NCI-H187 treated with DMSO at 0.1 percent for 48 hours (cell line): ENCODE measurements at regions not wholly inside any gene's neighbourhood (a gene's known extent, or its start where the extent isn't known, plus 50 kb on each side); places are given as distances from the start of the nearest gene placed in this dataset.

ENCODE experiments used
- DNase-seq: peaks from one replicate; lab custom pipeline; 2025; lab: John Stamatoyannopoulos, UW

DNA sequence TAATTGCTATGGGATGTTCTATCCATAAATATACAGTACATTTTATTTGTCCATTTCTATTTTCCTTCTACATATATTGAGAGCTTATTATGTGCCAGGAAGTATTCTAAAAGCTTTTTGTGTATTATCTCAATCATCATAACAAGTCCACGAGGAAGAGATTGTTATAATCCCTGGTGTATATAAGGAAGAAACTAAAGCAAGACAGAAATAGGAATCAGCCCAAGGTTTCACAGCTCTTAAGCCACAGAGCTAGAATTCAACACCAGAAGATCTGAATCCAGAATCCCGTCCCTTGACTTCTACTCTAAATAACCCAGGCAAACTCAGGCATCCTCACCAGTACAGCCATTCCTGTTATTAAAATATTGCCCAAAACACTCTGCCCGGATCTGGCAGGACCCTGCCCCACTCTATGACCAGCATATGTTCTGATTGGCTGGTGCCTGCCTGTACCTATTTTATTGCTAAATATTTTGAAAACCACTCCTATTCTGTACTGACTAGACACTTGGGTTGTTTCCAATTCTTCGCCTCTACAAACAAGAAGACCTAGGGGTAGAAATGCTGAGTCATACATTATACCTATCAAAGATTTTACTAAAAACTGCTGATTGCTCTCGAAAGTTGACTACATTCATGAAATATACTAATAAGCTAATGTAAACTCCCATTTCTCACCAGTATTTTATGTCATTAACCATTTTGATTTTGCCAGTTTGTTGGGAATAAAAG, 297.4 kb downstream of the ENC1 start:
- no peak for DNase-seq

DNA sequence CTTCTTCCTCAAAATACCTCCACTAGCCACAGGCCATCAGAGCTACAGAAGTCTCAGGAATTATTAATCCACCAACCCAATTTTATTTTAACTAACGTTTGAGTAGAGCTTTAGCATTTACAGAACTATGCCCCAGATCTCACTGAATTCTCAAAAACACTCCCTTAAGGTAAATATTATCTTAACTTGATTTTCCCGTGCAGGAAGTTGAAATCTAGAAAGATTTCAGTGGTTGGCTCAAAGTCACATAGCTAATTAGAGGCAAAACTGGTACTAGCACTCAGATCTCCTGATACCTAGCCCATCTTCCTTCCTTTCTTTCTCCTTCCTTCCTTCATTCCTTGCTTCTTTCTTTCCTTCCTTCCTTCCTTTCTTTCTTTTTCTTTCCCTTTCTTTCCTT, 298.3 kb downstream of the ENC1 start:
- no peak for DNase-seq

DNA sequence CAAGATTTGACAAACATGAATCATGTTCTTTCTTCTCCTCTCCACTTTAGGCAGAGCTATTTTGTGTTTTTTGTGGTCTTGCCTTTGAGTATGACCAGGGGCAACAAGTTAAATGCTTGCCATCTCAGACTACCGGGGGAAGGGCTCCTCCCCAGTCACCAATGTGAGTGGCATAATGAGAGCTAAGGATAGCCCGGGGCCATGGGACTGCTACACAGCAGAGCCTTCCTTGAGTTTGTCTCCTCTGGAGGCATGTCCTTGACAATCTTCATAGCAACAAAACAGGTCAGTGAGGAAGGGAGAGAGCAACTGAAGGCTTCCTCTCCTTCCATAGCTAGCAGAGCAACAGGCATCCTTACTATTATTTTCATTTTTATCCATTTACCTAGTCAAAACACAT, 299.3 kb downstream of the ENC1 start:
- DNase-seq = no peak

DNA sequence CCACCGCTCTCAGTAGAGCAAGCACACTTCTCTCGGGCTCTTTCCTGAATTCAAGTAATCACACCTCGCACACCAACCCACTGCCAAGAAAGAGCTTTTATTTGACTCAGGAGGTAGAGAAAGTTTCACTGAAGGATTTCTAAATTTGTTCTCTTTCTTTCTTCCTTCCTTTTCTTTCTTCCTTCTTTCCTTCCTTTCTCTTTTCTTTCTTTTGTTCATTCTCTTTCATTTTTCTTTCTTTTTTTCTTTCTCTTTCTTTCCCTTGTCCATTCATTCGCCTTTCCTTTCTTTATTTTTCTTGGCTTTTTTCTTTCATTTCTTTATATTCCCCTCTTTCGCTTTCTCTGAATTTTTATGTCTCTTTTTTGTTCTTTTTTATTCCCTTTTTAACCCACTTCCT, 300.1 kb downstream of the ENC1 start:
- DNase-seq = no peak

DNA sequence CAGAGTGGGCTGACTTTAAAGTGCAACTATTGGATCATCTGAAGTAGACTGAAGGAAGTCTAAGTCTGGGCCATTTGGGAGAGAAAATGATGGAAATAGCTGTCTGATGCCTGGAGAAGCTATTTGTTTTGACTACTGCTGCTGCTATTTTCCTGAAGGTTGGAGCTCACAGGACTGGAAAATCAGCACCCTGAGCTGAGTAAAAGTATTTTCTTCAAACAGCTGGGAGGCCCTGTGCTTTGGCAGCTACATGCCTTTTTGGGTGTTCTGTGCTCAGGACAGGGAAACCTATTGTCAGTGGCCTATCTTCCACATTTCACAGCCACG, 302.6 kb downstream of the ENC1 start:
- no peak for DNase-seq

DNA sequence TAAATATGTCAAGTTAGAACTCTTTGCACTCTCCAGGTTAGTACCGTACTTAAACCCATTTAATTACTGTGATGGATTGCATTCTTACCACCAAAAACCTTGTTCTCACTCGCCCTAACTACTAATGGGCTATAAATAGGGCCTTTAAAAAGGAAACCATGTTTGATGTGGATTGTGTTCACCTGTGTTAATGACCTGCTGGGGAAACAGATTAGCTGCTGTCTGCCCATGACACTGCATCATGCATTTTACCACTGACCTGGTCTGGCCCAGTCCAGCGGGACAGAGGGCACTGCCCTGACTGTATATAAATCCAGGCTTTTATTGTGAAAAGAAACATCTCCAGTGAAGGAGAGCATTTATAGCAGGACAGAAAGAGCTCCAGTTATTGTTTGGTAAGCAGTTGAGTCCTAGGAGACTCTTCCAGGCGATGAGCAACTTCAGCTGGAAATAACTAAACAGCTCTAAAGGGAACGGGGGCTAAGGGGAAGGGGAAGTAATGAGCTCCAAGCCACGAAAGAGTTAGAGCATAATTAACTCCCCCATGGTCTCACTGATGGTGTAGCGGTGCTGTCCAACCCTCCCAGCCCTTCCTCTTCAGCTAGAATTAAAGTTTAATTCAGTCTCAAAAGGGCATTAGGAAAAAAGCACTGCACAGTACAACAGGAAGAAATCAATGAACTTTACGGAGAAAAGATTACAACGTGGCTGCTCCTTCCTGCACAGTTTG, 303.1 kb downstream of the ENC1 start:
- no peak for DNase-seq

DNA sequence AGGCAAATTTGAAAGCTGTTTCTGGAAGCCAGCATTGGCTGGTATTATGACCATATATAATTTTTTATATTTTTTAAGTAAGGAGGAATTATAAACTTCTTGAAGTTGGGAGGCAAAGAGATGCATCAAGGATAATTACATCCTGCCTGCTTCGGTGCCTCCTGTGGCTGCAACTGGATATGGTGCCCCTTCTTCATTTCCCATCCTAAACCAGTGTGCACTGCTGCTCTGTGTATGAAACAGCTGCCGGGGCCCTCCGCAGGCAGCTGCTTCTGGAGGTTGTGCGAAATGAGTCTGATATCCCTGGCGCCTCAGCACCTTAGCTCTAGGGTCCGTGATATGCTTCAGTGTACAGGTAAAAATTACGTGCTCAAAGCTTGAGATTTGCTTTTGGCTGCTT, 304.2 kb downstream of the ENC1 start:
- no peak for DNase-seq

DNA sequence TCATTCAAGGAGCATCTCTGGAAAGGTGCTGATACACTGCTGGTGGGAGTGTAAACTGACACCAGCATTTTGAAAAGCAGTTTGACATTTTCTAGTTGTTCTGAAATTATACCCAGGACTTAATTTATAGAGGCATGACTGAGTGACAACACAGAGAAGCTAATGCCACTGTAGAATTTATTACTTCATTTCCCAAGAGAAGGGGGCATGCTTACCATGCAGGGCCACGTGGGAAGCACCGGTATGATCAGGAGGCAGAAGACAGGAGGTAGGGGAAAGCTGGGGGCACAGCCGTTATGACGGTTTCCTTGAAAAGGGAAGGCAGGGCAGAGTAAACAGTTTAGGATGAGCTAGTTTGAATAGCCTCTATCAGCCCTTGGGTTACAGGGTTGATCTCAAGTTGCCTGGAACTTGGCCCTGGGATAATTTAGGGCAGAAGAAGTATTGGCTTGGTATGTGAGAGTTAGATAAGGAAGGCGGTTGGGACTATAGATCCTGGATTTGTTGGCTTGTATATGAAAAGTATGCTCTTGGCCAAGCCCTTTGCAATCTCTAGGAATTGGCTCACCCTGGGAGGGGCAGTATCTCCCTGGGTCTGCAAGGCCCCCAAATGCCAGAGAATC, 305.7 kb downstream of the ENC1 start:
- DNase-seq = no peak

DNA sequence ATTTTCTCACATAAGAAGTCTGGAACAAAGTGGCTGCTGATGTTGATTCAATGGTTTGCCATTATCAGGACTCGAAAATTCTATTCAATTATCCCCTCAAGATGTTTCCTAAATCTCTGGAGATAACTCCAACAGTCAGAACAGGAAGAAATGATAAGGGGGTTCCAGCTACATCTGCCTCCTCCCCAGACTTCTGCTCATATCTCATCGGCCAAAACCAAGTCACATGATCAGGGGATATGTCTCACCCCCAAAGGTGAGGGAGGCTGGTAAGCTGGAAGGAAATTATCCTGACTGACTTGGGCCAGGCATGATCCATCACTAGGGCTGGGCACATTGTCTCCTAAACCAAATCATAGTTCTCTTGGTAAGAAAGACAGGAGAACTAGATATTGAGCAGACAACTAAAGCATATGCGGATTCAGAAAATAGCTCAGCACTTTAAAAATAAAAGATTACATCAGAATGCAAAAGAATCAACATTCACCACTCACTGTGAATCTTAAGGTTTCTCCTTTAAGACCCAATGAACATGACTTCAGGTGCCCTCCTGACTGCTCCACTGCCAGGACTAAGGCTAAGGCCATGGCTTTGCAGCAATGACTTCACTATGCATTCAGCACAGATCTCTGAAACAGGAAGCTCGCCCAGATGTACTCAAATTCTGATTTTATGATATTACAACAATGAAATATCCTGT, 306.3 kb downstream of the ENC1 start:
- DNase-seq = no peak

DNA sequence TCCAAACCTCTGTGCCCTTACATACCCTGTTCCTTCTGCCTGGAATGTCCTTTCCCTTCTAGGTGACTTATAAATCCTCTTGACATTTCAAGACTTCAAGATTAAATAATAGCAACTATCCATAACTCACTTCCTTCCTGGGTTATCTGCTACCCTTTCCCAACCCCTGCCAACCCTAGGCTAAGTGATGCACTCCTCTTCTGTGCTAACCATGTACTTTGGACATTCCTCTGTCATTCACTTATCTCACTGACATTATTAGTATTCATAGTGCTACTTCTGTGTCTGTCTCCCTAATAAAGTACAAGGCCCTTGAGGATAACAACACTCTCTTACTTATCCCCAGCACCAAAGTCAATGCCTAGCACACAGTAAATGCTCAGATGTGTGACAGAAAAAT, 307.1 kb downstream of the ENC1 start:
- DNase-seq = no peak

DNA sequence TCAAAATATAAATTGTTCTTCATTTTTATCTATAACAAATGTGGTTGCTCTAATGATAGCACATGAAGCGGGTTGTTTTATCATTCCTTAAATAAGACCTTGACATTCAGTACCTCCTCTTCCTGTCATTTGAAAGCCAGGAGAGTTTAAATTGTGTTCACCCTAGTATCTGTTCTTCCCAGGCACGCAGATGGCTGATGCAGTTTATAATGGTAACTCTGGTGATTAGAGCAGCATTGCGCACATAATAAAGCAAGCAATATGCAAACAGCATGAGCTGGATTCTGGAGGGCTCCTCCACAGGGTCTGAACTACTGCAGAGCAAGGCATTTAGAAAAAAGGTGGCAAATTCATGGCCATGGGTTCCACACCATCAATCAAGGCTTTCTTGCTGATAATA, 307.8 kb downstream of the ENC1 start:
- DNase-seq = no peak

DNA sequence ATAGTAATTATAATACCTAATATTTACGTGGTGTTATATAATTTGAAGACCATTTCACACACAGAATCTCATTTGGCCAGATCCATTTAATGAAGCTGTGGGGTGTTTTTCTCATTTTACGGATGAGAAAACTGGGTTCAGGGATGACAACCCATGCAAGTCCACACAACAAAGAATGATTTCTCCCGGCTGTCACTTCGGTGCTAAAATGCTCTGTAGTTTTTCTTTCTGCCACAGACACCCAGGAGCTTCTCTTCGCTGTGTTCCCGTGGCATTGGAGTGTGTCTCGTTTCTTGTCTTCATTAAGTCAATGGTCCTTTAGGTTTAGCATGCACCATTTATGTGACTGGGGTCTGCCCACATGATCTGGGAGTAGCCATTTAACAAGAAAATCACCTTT, 308.5 kb downstream of the ENC1 start:
- DNase-seq = no peak

DNA sequence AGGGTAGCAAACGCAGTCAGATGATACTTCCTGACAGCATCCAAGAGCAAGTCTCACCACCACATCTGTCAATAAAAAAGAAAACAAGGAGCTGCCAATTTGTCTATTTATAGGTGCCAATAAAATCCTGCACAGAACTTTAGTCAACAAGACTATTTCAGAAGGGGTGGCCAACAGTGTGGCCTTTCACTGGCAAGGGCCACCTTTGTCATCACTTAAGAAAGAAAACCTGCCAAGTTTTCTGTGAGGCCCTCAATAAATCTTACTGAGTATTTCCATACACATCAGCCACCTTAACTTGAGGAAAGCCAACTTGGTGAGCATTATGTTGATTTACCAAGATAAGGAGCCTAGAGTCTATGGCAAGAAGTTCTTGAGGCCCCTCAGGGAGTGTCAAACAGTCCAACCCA, 312.3 kb downstream of the ENC1 start:
- DNase-seq = no peak

DNA sequence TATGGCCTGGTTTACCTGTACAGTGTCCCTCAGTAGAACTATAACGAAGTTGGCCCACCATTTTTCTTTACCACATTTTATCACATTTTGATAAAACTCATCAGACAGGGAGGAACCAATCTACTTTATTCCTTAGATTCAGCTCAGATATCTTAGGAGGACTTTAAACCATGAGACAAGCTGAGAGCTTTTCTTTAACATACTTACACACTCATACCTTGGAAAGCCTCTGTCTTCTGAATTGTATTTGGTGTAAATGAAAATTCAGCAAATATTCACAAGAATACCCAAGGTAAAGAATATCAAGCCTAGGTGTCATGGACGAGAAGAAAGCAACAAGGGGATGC, 313.2 kb downstream of the ENC1 start:
- no peak for DNase-seq

DNA sequence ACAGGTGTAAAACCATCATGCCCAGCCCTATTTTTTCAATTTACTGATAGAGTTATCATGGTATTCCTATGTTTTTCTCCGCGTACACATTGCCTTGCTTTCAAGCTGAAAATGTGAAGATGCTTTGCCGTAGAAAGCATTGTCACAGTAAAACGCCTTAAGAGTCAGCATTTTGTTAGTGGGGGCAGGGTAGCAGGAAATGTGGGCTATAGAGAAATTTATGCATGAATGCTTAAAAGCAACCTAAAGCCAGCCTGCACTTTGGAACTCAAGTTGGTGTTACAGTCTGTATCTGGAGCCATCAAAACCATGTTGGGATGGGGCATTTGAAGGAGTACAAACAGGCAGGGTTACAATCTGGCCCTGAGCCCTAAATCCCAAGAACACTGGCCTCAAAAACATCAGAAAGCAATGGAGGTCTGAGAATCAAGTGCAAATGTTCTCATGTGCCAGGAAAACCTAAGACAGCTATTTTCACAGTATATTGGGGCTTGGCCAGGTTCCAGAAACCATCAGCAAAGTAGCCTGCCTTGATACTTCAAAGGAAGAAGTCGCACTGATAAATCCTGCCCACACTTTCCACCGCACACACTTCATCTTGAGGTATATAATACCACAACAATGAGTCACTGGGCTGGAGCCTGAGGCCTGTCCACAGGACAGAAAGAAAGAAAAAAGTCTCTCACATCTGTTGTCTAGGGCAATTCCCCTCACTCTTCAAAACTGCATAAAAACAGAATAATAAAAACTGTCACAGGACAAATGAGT, 313.8 kb downstream of the ENC1 start:
- DNase-seq = no peak

DNA sequence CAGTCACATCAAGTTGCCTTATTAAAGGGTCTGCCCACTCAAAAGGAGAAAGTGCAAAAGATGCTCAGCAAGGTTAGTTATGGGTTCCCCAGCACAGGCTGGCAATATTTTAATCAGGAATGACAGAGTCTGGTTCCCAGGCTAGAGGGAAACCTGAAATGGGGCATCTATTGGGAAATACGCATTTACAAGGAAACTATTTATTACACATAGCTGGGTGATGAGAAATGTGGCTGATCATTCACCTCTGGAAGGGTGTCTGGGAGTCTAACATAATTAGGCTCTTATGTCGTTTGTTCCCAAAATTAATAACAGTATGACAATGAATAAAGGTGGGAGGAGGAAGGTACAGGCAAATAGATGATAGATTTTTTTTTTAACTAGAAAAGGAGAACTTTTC, 314.7 kb downstream of the ENC1 start:
- no peak for DNase-seq

DNA sequence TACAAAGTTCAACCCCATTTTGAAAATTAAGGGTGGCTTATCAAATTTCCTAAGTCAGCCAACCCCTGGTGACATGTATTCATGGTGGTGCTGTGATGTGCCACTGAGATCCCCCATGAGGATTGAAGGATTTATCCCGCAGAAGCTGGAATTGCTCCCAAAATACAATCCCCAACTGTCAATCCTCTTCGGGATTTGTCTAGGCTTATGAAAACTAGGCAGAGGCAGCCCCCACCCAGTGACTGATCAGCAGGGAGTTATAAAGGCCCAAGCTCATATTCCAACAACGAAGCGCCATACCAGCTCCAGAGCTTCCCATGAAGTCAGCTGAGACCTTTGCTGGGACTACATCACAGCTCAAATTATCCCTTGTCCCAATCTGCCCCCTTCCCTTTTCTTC, 316.0 kb downstream of the ENC1 start:
- DNase-seq = no peak

DNA sequence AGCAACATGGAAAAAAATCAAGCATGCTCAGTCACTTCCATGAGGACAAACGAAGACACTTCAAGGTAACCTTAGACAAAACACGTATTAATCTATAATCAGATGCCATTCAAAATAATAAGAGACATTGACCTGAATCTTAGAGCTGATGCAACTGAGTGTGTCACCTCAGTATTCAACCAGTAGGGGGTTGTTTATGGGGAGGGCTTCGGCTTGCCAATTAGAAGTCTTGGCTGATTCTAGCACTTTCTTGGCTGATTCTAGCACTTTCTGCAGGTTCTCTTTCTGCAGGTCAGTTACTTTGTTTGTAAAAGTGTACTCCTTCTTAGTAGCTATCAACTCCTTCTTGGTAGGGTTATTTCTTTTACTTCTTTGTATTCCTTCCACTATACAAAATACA, 317.6 kb downstream of the ENC1 start:
- no peak for DNase-seq

DNA sequence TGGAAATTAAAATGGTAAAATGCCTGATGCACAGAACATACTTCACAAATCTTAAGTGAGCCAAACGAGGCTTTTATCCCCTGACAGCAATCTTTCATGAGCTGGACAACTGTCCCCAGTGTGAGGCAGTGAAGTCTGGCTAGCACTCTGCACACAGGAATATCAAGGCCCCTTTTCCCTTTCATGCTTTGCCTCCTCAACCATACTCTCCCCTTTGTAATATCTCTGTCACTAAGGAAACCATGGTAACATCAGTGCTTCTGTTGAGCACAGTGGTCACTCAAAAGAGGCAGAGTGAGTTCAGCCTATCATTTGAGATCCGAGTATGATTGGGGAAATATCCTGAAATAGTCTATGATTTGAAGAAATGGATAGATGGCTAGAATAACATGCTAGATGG, 318.3 kb downstream of the ENC1 start:
- DNase-seq = no peak

DNA sequence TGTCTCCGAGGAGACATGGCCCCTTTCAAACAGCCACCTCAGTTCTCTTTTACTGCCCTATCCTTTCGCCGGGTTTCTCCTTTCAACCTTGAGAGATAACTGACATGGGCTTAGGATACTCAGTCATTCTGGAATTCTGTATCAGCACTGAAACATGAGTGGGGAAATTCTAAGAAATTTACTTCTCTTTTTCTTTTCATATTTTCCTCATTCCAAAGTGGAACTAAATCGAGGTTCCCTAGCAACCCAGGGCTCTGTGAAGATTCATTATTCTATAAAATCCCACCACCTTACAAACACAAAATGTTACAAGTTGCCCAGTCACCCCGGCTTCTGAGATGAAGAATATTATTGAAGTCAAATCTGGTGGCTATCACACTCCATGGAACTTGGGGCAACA, 319.2 kb downstream of the ENC1 start:
- DNase-seq = no peak

DNA sequence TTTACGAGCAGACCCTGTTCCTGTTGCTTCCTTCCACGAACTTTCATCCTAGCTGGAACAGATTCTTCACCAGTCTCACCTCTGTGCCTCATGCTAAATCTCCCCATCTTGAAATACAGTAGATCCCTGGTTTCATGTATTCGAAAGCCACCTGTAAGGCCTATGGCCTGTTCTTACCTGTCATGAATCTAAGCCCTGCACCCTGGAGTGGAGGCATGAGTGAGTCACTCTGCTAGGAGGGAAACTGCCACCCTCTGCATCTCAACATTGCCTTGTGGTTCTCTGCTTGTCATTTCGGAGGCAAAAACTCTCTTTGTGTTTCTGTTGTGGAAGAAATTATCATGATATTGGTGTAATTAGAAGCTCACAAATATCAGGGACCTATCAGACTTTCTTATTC, 320.0 kb downstream of the ENC1 start:
- DNase-seq = no peak

DNA sequence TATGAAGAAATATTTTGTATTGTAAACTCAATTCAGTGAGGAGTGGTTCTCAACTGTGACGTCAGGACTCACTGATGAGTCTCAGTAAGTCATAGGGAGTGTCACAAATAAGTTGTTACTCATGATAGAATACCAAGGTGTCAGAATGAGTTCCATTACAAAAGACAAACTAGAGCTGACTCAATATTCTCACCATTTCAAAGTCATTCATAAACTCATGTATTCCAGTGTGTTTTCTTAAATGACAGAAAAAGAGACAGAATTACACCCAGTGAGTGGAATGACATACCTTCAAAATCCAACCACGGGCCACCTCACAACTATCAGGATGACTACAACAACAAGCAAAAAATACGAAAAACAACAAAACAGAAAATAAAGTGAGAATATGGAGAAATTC, 321.5 kb downstream of the ENC1 start:
- no peak for DNase-seq
